Hepatocyte (in vitro differentiated cells): ENCODE measurements at regions not wholly inside any gene's neighbourhood (a gene's known extent, or its start where the extent isn't known, plus 50 kb on each side); places are given as distances from the start of the nearest gene placed in this dataset.

Source experiments
- DNase-seq: peaks from one replicate; pipeline ENCODE4 v3.0.0-alpha.2; 2016; ENCODE audit warnings: low spot score
- H2AFZ ChIP-seq: fragments of 200-600 bp; sonication (generic); 2 replicates; pipeline ENCODE4 v1.6.0; 2016; ENCODE audit warnings: antibody characterized with exemption, mild to moderate bottlenecking
- H3K27ac ChIP-seq: fragments of 200-600 bp; sonication (generic); 2 replicates; pipeline ENCODE4 v1.5.1; 2016; ENCODE audit warnings: mild to moderate bottlenecking
- H3K27me3 ChIP-seq: fragments of 200-600 bp; sonication (generic); 2 replicates; pipeline ENCODE4 v1.6.1; 2016
- H3K36me3 ChIP-seq: fragments of 200-600 bp; sonication (generic); replicated peaks from 2 replicates; pipeline ENCODE4 v1.5.1; 2016; ENCODE audit warnings: low read depth; ENCODE audit not compliant: insufficient read depth
- H3K4me1 ChIP-seq: fragments of 200-600 bp; sonication (generic); 2 replicates; pipeline ENCODE4 v1.5.1; 2016; ENCODE audit warnings: mild to moderate bottlenecking, moderate library complexity; ENCODE audit not compliant: insufficient read depth
- H3K4me2 ChIP-seq: fragments of 200-600 bp; sonication (generic); 2 replicates; pipeline ENCODE4 v1.6.0; 2016
- H3K4me3 ChIP-seq: fragments of 200-600 bp; sonication (generic); 2 replicates; pipeline ENCODE4 v1.5.1; 2016; ENCODE audit warnings: mild to moderate bottlenecking
- H3K79me2 ChIP-seq: fragments of 200-600 bp; sonication (generic); 2 replicates; pipeline ENCODE4 v1.6.0; 2017; ENCODE audit warnings: mild to moderate bottlenecking
- H3K9me2 ChIP-seq: fragments of 200-600 bp; sonication (generic); replicated peaks from 2 replicates; pipeline ENCODE4 v1.6.0; 2017; ENCODE audit warnings: mild to moderate bottlenecking; ENCODE audit not compliant: insufficient read depth
- H3K9me3 ChIP-seq: fragments of 200-600 bp; sonication (generic); 2 replicates; pipeline ENCODE4 v1.5.1; 2016; ENCODE audit warnings: low read depth, mild to moderate bottlenecking
- H4K20me1 ChIP-seq: fragments of 200-600 bp; sonication (generic); 2 replicates; pipeline ENCODE4 v1.6.0; 2016; ENCODE audit warnings: mild to moderate bottlenecking; ENCODE audit not compliant: insufficient read depth, poor library complexity, severe bottlenecking
- CTCF ChIP-seq: fragments of 200-600 bp; sonication (generic); IDR thresholded peaks from 2 replicates; pipeline ENCODE4 v1.5.1; 2016; ENCODE audit warnings: antibody characterized with exemption, mild to moderate bottlenecking; ENCODE audit not compliant: poor library complexity
- EZH2 ChIP-seq: fragments of 200-600 bp; sonication (generic); IDR thresholded peaks from 2 replicates; pipeline ENCODE4 v1.6.1; 2016; ENCODE audit warnings: antibody characterized with exemption, mild to moderate bottlenecking, borderline replicate concordance
- EZH2phosphoT487 ChIP-seq: fragments of 200-600 bp; sonication (generic); IDR thresholded peaks from one replicate; pipeline ENCODE4 v1.6.1; 2018; ENCODE audit warnings: antibody characterized with exemption, mild to moderate bottlenecking, low read depth, moderate library complexity; ENCODE audit not compliant: unreplicated experiment, severe bottlenecking
- WGBS: methylation state at CpG from one replicate; pipeline ENCODE4 v1.1.6; 2016; ENCODE audit warnings: low lambda C conversion rate; ENCODE audit errors: missing lambda C conversion rate; 5-methylcytosine and 5-hydroxymethylcytosine counted together

GRCh38 chr4:170325599-170325998 lies 235.8 kb upstream of the AADAT start:
- H3K36me3 ChIP-seq = no peaks in the 10 kb centered on the region
- no peaks in the 10 kb centered on the region for H3K9me3 ChIP-seq
- TF ChIP-seq EZH2phosphoT487 (no peak), CTCF (no peak), EZH2 (no peak)
- DNase-seq = no peak
- no peaks in the 10 kb centered on the region for H3K9me2 ChIP-seq
- no peak overlapping the region for H3K27ac ChIP-seq
- 93% methylated on average over 3 of the region's 3 CpGs for WGBS
- no peaks in the 10 kb centered on the region for H3K27me3 ChIP-seq
- no peaks in the 10 kb centered on the region for H3K4me1 ChIP-seq
- H4K20me1 ChIP-seq = no peaks in the 10 kb centered on the region
- no peak overlapping the region for H3K4me3 ChIP-seq
- no peaks in the 10 kb centered on the region for H3K79me2 ChIP-seq
- no peak overlapping the region for H3K4me2 ChIP-seq
- H2AFZ ChIP-seq = no peak overlapping the region

GRCh38 chr4:170323623-170324022 lies 233.9 kb upstream of the AADAT start:
- H3K4me3 ChIP-seq = no peak overlapping the region
- H4K20me1 ChIP-seq = no peaks in the 10 kb centered on the region
- no peak for TF ChIP-seq CTCF
- TF ChIP-seq EZH2 = no peak
- no peak for TF ChIP-seq EZH2phosphoT487
- no peaks in the 10 kb centered on the region for H3K27me3 ChIP-seq
- no peaks in the 10 kb centered on the region for H3K9me3 ChIP-seq
- 68% methylated on average over 2 of the region's 2 CpGs for WGBS
- no peaks in the 10 kb centered on the region for H3K79me2 ChIP-seq
- no peaks in the 10 kb centered on the region for H3K4me1 ChIP-seq
- no peaks in the 10 kb centered on the region for H3K9me2 ChIP-seq
- no peak overlapping the region for H3K27ac ChIP-seq
- DNase-seq = no peak
- no peak overlapping the region for H3K4me2 ChIP-seq
- H2AFZ ChIP-seq = no peak overlapping the region
- no peaks in the 10 kb centered on the region for H3K36me3 ChIP-seq

GRCh38 chr4:170307182-170307581 lies 217.4 kb upstream of the AADAT start:
- Histone ChIP-seq H3K4me3 (no peak overlapping the region), H3K27ac (no peak overlapping the region), H3K4me2 (no peak overlapping the region), H3K9me3 (no peaks in the 10 kb centered on the region), H2AFZ (no peak overlapping the region), H3K9me2 (no peaks in the 10 kb centered on the region), H4K20me1 (no peaks in the 10 kb centered on the region), H3K79me2 (no peaks in the 10 kb centered on the region), H3K36me3 (no peaks in the 10 kb centered on the region), H3K27me3 (no peaks in the 10 kb centered on the region), H3K4me1 (no peaks in the 10 kb centered on the region)
- DNase-seq = no peak
- WGBS = 70% methylated on average over 1 of the region's 1 CpG
- TF ChIP-seq EZH2phosphoT487 = no peak
- TF ChIP-seq EZH2 = no peak
- TF ChIP-seq CTCF = peak; percentile 21

DNA sequence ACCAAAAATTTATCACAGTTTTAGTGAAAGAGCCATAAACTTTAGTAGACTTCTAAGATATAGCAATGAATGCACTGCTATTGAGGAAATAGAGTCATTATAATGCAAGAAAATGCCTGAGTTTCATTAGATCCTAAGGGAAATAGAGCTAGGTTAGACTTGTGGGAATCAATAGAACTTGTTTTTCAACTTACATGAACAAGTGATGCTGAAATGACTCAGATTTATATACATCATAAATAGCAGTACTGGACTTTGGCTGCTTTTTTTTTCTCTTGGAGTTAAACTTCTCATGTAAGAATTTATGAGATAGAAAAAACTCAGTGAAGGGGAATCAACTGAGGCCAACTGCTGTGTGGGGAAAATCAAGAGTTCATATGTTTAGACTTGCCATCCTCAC lies 216.5 kb upstream of the AADAT start:
- Histone ChIP-seq H3K9me2 (no peaks in the 10 kb centered on the region), H3K4me1 (no peaks in the 10 kb centered on the region), H3K27me3 (no peaks in the 10 kb centered on the region), H2AFZ (no peak overlapping the region), H3K79me2 (no peaks in the 10 kb centered on the region), H3K4me3 (no peak overlapping the region), H3K27ac (peak overlapping the region; percentile 24), H3K4me2 (peak overlapping the region; percentile 20), H4K20me1 (no peaks in the 10 kb centered on the region), H3K36me3 (no peaks in the 10 kb centered on the region), H3K9me3 (no peaks in the 10 kb centered on the region)
- TF ChIP-seq EZH2 = no peak
- TF ChIP-seq EZH2phosphoT487 = no peak
- TF ChIP-seq CTCF = no peak
- peak; percentile 34 for DNase-seq
